GM12872 (cell line): ENCODE measurements at regions not wholly inside any gene's neighbourhood (a gene's known extent, or its start where the extent isn't known, plus 50 kb on each side); places are given as distances from the start of the nearest gene placed in this dataset.

ENCODE experiments used
- CTCF ChIP-seq: IDR thresholded peaks from 3 replicates; pipeline ENCODE4 v1.5.1; 2011; ENCODE audit warnings: low read depth, mild to moderate bottlenecking, low read length, moderate library complexity; ENCODE audit not compliant: insufficient read depth

GRCh38 chr10:110408203-110408871 lies 89.4 kb upstream of the DUSP5 start:
- no peak for TF ChIP-seq CTCF

- TF ChIP-seq CTCF, result no peak
Observed at GRCh38 chr10:110408943-110409342, 88.8 kb upstream of the DUSP5 start.

- no peak for TF ChIP-seq CTCF
Observed at GRCh38 chr10:110409488-110409887, 88.2 kb upstream of the DUSP5 start.

- no peak for TF ChIP-seq CTCF
Observed at GRCh38 chr10:110409926-110410325, 87.8 kb upstream of the DUSP5 start.

- no peak for TF ChIP-seq CTCF
Observed at GRCh38 chr10:110410329-110411046, 87.2 kb upstream of the DUSP5 start.

GRCh38 chr10:110411047-110411410 lies 86.7 kb upstream of the DUSP5 start:
- TF ChIP-seq CTCF, result no peak

- no peak for TF ChIP-seq CTCF
Observed at GRCh38 chr10:110413049-110413783, 84.5 kb upstream of the DUSP5 start.
